MM.1S (cell line): ENCODE measurements at regions not wholly inside any gene's neighbourhood (a gene's known extent, or its start where the extent isn't known, plus 50 kb on each side); places are given as distances from the start of the nearest gene placed in this dataset.

Source experiments
- CTCF ChIP-seq: fragments of 300-600 bp; sonication (generic); IDR thresholded peaks from 2 replicates; pipeline ENCODE4 v1.5.1; 2016; ENCODE audit warnings: antibody characterized with exemption, low read length, mixed read lengths
- EZH2phosphoT487 ChIP-seq: fragments of 300-600 bp; sonication (generic); IDR thresholded peaks from 2 replicates; pipeline ENCODE4 v1.6.1; 2018; ENCODE audit warnings: antibody characterized with exemption, low read length

GRCh38 chr2:207318181-207318628 lies 152.5 kb upstream of the KLF7 start:
- no peak for TF ChIP-seq CTCF
- no peak for TF ChIP-seq EZH2phosphoT487
